ENCODE measurements at regions not wholly inside any gene's neighbourhood (a gene's known extent, or its start where the extent isn't known, plus 50 kb on each side); places are given as distances from the start of the nearest gene placed in this dataset.
"Not testable (repeated sequence)": the region's sequence is repeated elsewhere in the genome, so short reads cannot be mapped to it uniquely, and the experiment has no call there.

DNA sequence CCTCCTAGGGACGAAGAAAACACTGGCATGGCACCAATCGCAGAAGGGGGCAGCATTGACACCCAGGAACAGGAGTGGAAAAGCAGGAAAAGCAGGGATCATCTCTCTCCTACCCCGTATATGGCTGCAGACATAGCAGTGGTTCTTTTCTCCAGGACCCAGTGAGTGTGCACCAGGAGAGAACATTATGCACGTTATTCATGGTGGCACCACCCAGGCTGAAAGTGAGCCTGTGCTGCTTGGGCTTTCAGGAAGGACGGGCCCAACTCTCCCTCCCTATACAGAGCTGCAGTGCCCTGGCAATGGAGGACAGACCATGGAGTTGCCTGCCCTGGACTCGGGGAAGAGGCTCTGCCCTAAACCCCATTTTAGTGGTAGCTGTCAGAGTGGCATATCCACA lies 69.0 kb upstream of the FCGR1A start:
- CTCF ChIA-PET; H3K4me3 Mint-ChIP-seq; H3K9me3 Mint-ChIP-seq (ENCODE audit: low read depth); H3K27me3 Mint-ChIP-seq; H3K36me3 Mint-ChIP-seq; H3K27ac Mint-ChIP-seq; H3K4me1 Mint-ChIP-seq; ATAC-seq; DNase-seq: not testable (repeated sequence)

DNA sequence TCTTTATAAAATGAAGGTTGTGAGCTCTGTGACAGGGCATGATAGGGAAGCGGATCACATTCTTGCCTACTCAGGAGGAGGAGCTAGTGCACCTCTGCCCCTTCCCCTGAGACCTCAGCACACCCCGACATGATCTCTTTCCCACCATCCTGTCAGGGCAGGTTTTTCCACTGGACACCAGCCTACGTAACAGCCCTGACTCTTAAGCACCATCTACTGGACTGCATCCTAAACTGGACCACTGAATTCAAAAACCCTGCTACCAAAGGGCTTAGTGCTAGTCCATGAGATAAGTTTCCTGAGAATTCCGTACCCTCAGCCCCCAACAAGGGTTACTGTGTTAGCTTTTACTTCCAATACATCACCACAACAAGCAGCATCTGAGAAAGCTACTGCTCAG lies 68.5 kb upstream of the FCGR1A start:
- H3K27me3 Mint-ChIP-seq; DNase-seq; H3K36me3 Mint-ChIP-seq; CTCF ChIA-PET; H3K4me3 Mint-ChIP-seq; ATAC-seq; H3K9me3 Mint-ChIP-seq (ENCODE audit: low read depth); H3K27ac Mint-ChIP-seq; H3K4me1 Mint-ChIP-seq: not testable (repeated sequence)

DNA sequence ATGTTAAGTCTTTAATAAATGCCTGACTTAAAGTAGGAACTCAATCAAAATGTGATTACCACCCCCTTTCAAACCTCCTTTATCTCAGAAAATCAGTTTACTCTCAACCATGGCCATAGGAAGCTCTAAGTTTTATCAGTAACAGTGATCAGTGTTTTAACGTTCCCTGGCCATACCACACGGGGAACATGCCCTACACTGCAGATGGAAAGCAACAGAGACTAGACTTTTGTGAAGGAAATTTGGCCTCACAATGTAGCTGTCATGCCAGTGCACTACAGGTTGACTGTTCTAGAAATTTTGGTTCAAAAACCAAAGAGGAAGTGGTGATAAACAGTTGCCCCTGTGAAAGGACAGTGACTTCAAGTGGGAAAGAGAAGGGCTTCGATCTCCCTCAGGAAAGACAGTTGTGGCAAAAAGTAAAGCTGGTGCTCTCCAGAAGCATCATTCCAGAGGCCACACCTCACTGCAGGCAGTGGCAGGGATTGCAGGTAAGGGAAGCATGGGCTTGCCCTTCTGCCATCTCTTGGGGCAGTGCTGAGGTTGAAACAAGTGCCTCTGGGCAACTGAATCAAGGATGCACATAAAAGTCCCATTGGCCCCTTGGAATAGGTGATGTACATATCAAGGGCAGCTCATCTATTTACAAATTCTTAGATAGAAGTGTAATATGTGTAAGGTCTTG lies 57.7 kb upstream of the FCGR1A start:
- peak; percentile 20 for ATAC-seq
- H3K27ac Mint-ChIP-seq; H3K4me3 Mint-ChIP-seq; H3K4me1 Mint-ChIP-seq; CTCF ChIA-PET; H3K36me3 Mint-ChIP-seq; H3K27me3 Mint-ChIP-seq; H3K9me3 Mint-ChIP-seq (ENCODE audit: low read depth); DNase-seq: not testable (repeated sequence)

DNA sequence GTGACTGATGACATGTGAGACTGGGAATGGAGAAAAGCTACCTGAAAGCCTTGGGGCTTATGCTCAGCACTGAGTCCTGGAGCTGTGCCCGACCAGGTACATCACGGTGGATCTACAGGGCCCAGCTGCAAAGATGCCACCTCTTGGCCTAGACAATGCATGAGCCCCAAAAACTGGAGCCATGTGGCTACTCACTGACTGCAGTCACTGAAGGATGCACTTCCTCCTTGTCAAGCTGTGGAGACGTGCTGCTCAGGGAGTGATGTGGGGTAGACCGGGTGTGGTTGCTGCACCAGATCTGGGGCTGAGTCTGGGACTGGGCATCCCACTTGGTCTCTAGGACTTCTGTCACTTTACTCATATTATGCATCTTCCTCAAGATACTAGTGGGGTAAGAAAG lies 55.8 kb upstream of the FCGR1A start:
- H3K9me3 Mint-ChIP-seq (ENCODE audit: low read depth); CTCF ChIA-PET; H3K36me3 Mint-ChIP-seq; H3K4me1 Mint-ChIP-seq; H3K27me3 Mint-ChIP-seq; H3K27ac Mint-ChIP-seq; DNase-seq; H3K4me3 Mint-ChIP-seq: not testable (repeated sequence)
- peak; percentile 47 for ATAC-seq

DNA sequence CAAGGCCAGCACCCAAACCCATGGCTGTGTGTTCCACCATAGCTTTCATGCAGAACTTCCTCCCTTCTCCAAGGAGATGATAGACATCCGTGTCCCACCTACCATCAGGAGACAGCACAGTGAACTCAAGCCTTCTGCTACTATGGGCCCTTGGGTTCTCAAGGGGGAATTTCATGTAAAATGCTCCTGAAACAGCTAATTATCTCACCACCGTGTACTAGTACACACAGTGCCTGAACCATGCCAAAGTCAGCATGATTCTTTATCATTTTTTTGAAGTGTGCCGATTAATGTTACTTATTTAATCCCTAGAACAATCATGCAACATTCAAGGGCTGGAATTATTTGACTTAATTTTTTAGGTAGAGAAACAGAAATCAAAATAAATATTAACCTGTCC lies 53.9 kb upstream of the FCGR1A start:
- H3K4me1 Mint-ChIP-seq; CTCF ChIA-PET; ATAC-seq; H3K27ac Mint-ChIP-seq; H3K4me3 Mint-ChIP-seq; H3K9me3 Mint-ChIP-seq (ENCODE audit: low read depth); DNase-seq; H3K36me3 Mint-ChIP-seq; H3K27me3 Mint-ChIP-seq: not testable (repeated sequence)

Measured in activated CD8-positive, alpha-beta memory T cell treated with anti-CD3 and anti-CD28 coated beads, Interleukin-2, amount 10 ng/mL, durations not matched to agents 7 days and 5 days (primary cell).